Thymus (tissue), 11 donors: ENCODE measurements at regions not wholly inside any gene's neighbourhood (a gene's known extent, or its start where the extent isn't known, plus 50 kb on each side); places are given as distances from the start of the nearest gene placed in this dataset.
A peak's percentile ranks its signal among the peaks of the same experiment; 100 is the strongest.
"Not testable (repeated sequence)": the region's sequence is repeated elsewhere in the genome, so short reads cannot be mapped to it uniquely, and the experiment has no call there.

Source experiments
- DNase-seq, 9 donors: peaks; one replicate each; pipeline ENCODE4 v3.0.0-alpha.2; 2013; ENCODE audit warnings: low spot score in 9 of 9, low read depth in 6 of 9, missing footprints in 1 of 9
- H3K27ac ChIP-seq, 2 donors: one replicate each; pipeline ENCODE4 v1.5.1; 2013; ENCODE audit warnings: control low read depth in 1 of 2, low read depth in 1 of 2, low read length in 1 of 2, mild to moderate bottlenecking in 1 of 2, moderate library complexity in 1 of 2
- H3K27me3 ChIP-seq, 2 donors: one replicate each; pipeline ENCODE4 v1.5.1; 2013; ENCODE audit warnings: low read length in 1 of 2; ENCODE audit not compliant: control insufficient read depth in 2 of 2, insufficient read depth in 1 of 2
- H3K36me3 ChIP-seq, 2 donors: one replicate each; pipeline ENCODE4 v1.5.1; 2013; ENCODE audit warnings: low read length in 1 of 2, mild to moderate bottlenecking in 1 of 2, moderate library complexity in 1 of 2; ENCODE audit not compliant: control insufficient read depth in 2 of 2, insufficient read depth in 2 of 2
- H3K4me1 ChIP-seq, 2 donors: one replicate each; pipeline ENCODE4 v1.5.1; 2013; ENCODE audit warnings: low read length in 2 of 2; ENCODE audit not compliant: control insufficient read depth in 2 of 2, insufficient read depth in 2 of 2
- H3K4me3 ChIP-seq, 2 donors: one replicate each; pipeline ENCODE4 v1.5.1; 2013; ENCODE audit warnings: low read length in 2 of 2, control low read depth in 1 of 2, mild to moderate bottlenecking in 1 of 2
- H3K9me3 ChIP-seq, 2 donors: one replicate each; pipeline ENCODE4 v1.5.1; 2013; ENCODE audit warnings: low read length in 1 of 2, mild to moderate bottlenecking in 1 of 2; ENCODE audit not compliant: control insufficient read depth in 2 of 2, insufficient read depth in 1 of 2
- WGBS: extraction: QIAGEN DNeasy Blood & Tissue Kit; methylation state at CpG from one replicate; pipeline ENCODE4 v1.1.7; 2013; 5-methylcytosine and 5-hydroxymethylcytosine counted together
- donor health status: healthy.

DNA sequence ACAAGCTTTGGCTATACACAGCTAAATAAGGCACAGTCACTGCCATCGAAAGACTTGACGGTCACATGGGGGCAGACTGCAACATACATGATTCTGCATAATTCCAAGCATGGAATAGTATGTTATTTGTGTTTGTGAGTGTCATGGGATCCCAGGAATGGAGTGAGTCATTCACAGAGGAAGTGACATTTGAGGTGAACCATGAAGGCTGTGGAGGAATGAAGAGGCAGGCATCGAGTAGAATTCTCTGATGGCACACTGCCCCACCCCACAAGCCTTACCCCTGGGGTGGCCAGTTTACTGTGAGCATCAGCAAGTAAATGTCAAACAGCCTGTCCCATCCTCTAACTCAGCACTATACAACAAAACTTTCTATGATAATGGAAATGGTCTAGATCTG lies 619.7 kb downstream of the MID1IP1 start:
- H3K9me3 ChIP-seq: no peaks in the 10 kb centered on the region
- no peak for DNase-seq
- no peak overlapping the region for H3K27ac ChIP-seq
- H3K4me1 ChIP-seq: no peaks in the 10 kb centered on the region
- no peaks in the 10 kb centered on the region for H3K27me3 ChIP-seq
- WGBS: 92% methylated on average over 3 of the region's 3 CpGs
- H3K36me3 ChIP-seq: no peaks in the 10 kb centered on the region
- no peak overlapping the region for H3K4me3 ChIP-seq

GRCh38 chrX:39425124-39425806 lies 624.0 kb downstream of the MID1IP1 start:
- 91% methylated on average over 2 of the region's 2 CpGs for WGBS

GRCh38 chrX:39426101-39426500 lies 624.8 kb downstream of the MID1IP1 start:
- H3K4me3 ChIP-seq: no peak overlapping the region
- H3K9me3 ChIP-seq: no peaks in the 10 kb centered on the region
- WGBS: over 99% methylated on average over 6 of the region's 6 CpGs
- no peak overlapping the region for H3K27ac ChIP-seq
- no peak for DNase-seq
- no peaks in the 10 kb centered on the region for H3K27me3 ChIP-seq
- peaks cover 0 to 9% of the 10 kb centered on the region in 2 donors for H3K4me1 ChIP-seq
- no peaks in the 10 kb centered on the region for H3K36me3 ChIP-seq

More at GRCh38 chrX:39425124-39425806, 624.0 kb downstream of the MID1IP1 start:
- Histone ChIP-seq H3K27me3 (no peaks in the 10 kb centered on the region), H3K9me3 (no peaks in the 10 kb centered on the region), H3K4me3 (no peak overlapping the region), H3K27ac (no peak overlapping the region), H3K4me1 (peaks cover 0 to 9% of the 10 kb centered on the region in 2 donors), H3K36me3 (no peaks in the 10 kb centered on the region)
- DNase-seq: no peak

- 64% methylated on average over 6 of the region's 6 CpGs for WGBS
- H3K9me3 ChIP-seq: no peaks in the 10 kb centered on the region
- H3K36me3 ChIP-seq: no peaks in the 10 kb centered on the region
- H3K27me3 ChIP-seq: no peaks in the 10 kb centered on the region
- DNase-seq: peak in 5 of 9 donors; percentile 13 to 52 (median 23)
- peaks cover 0 to 9% of the 10 kb centered on the region in 2 donors for H3K4me1 ChIP-seq
- peak overlapping the region; percentile 5 to 27 for H3K27ac ChIP-seq
- H3K4me3 ChIP-seq: no peak overlapping the region
Measured at GRCh38 chrX:39427492-39427891, 626.2 kb downstream of the MID1IP1 start.

- H3K27ac ChIP-seq: peak overlapping the region; percentile 0 to 5
- H3K36me3 ChIP-seq: no peaks in the 10 kb centered on the region
- H3K9me3 ChIP-seq: no peaks in the 10 kb centered on the region
- H3K27me3 ChIP-seq: no peaks in the 10 kb centered on the region
- WGBS: 85% methylated on average over 3 of the region's 3 CpGs
- no peak overlapping the region for H3K4me3 ChIP-seq
- DNase-seq: no peak
- peaks cover 0 to 9% of the 10 kb centered on the region in 2 donors for H3K4me1 ChIP-seq
Measured at GRCh38 chrX:39427906-39428305, 626.6 kb downstream of the MID1IP1 start.

GRCh38 chrX:39430551-39430950 lies 629.3 kb downstream of the MID1IP1 start:
- WGBS: 97% methylated on average over 5 of the region's 5 CpGs
- peaks cover 0 to 9% of the 10 kb centered on the region in 2 donors for H3K4me1 ChIP-seq
- no peaks in the 10 kb centered on the region for H3K36me3 ChIP-seq
- H3K27ac ChIP-seq: no peak overlapping the region
- H3K4me3 ChIP-seq: no peak overlapping the region
- DNase-seq: no peak
- H3K27me3 ChIP-seq: no peaks in the 10 kb centered on the region
- no peaks in the 10 kb centered on the region for H3K9me3 ChIP-seq

DNA sequence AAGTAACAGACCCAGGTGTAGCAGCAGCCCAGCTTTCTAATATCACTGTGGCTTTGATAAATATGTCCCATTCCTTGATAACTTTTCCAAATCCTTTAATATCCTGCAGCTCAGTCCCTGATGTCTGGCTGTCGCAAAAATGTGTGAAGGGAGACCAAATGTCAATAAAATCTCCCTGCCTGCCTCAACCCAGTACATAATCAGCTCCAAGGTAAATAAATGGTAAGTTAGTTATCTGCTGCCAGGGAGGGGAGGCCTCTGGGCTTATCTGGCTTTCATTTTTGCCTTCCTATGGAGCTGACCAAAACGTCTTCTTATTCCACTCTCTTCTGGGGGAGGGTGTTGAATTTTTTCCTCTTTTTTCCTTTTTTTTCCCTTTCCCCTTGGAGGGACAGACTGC lies 630.6 kb downstream of the MID1IP1 start:
- WGBS: 48% methylated on average over 2 of the region's 2 CpGs
- no peak overlapping the region for H3K4me3 ChIP-seq
- H3K9me3 ChIP-seq: no peaks in the 10 kb centered on the region
- no peaks in the 10 kb centered on the region for H3K27me3 ChIP-seq
- no peak overlapping the region for H3K27ac ChIP-seq
- no peak for DNase-seq
- no peaks in the 10 kb centered on the region for H3K36me3 ChIP-seq
- peaks cover 0 to 7% of the 10 kb centered on the region in 2 donors for H3K4me1 ChIP-seq

GRCh38 chrX:39434671-39435070 lies 633.4 kb downstream of the MID1IP1 start:
- not testable (repeated sequence) for H3K27me3 ChIP-seq, H3K4me1 ChIP-seq, DNase-seq, H3K27ac ChIP-seq, H3K9me3 ChIP-seq, H3K36me3 ChIP-seq, H3K4me3 ChIP-seq
- 92% methylated on average over 5 of the region's 5 CpGs for WGBS

GRCh38 chrX:39436538-39436937 lies 635.3 kb downstream of the MID1IP1 start:
- not testable (repeated sequence) for H3K4me1 ChIP-seq, DNase-seq, H3K36me3 ChIP-seq, H3K9me3 ChIP-seq, H3K27ac ChIP-seq, H3K27me3 ChIP-seq, H3K4me3 ChIP-seq
- WGBS: 98% methylated on average over 4 of the region's 4 CpGs
